ENCODE measurements at regions not wholly inside any gene's neighbourhood (a gene's known extent, or its start where the extent isn't known, plus 50 kb on each side); places are given as distances from the start of the nearest gene placed in this dataset.

GRCh38 chr14:59132796-59133494, 55.5 kb upstream of the DAAM1 start:
- Histone ChIP-seq H3K9me2 (ENCODE audit: insufficient read depth, low read length) (no peaks in the 10 kb centered on the region), H3K4me2 (ENCODE audit: low read length) (no peak overlapping the region), H3K9me3 (ENCODE audit: low read length) (no peaks in the 10 kb centered on the region), H4K20me1 (ENCODE audit: insufficient read depth, low read length) (no peaks in the 10 kb centered on the region), H2AFZ (ENCODE audit: low read length) (no peak overlapping the region), H3K27ac (ENCODE audit: low read depth, low read length, poor library complexity, severe bottlenecking) (no peak overlapping the region), H3K4me3 (ENCODE audit: low read depth, low read length, poor library complexity, severe bottlenecking) (no peak overlapping the region), H3K79me2 (ENCODE audit: insufficient read depth, low read depth, low read length) (no peaks in the 10 kb centered on the region), H3K36me3 (ENCODE audit: insufficient read depth, low read length) (no peaks in the 10 kb centered on the region), H3K4me1 (ENCODE audit: insufficient read depth, low read length, poor library complexity, severe bottlenecking) (peaks cover 4% of the 10 kb centered on the region)
- DNase-seq (ENCODE audit: low spot score): no peak
- intact Hi-C loops (cut with micrococcal nuclease; ENCODE audit: unreplicated experiment): no loop called here
- BruUV-seq (replicated peaks): no TSS peak
- POLR2A ChIA-PET: interaction anchor here (0.5 to 1.1 kb wide), 2 partner anchors 9 to 218 kb away, joined by 3 read pairs; no protein-coding TSS in a partner anchor
- CTCF ChIA-PET (ENCODE audit: unreplicated experiment): no interaction called here
- TF ChIP-seq EZH2phosphoT487 (IDR thresholded peaks at IDR 0.05; ENCODE audit: borderline replicate concordance, low read depth, low read length) (no peak), CTCF (conservative IDR thresholded peaks at IDR 0.05; ENCODE audit: low read length) (peak; percentile 61)

- ChIA-PET CTCF (ENCODE audit: unreplicated experiment) (no interaction called here), POLR2A (interaction anchor here (0.5 to 1.4 kb wide), 6 partner anchors 8 to 363 kb away, joined by 3 to 4 read pairs (median 3); no protein-coding TSS in a partner anchor)
- Histone ChIP-seq H3K27ac (ENCODE audit: low read depth, low read length, poor library complexity, severe bottlenecking) (no peak overlapping the region), H3K4me3 (ENCODE audit: low read depth, low read length, poor library complexity, severe bottlenecking) (no peak overlapping the region), H3K4me2 (ENCODE audit: low read length) (no peak overlapping the region), H3K9me2 (ENCODE audit: insufficient read depth, low read length) (no peaks in the 10 kb centered on the region), H2AFZ (ENCODE audit: low read length) (no peak overlapping the region), H3K9me3 (ENCODE audit: low read length) (no peaks in the 10 kb centered on the region), H3K4me1 (ENCODE audit: insufficient read depth, low read length, poor library complexity, severe bottlenecking) (peaks cover 4% of the 10 kb centered on the region), H3K79me2 (ENCODE audit: insufficient read depth, low read depth, low read length) (no peaks in the 10 kb centered on the region), H3K36me3 (ENCODE audit: insufficient read depth, low read length) (no peaks in the 10 kb centered on the region), H4K20me1 (ENCODE audit: insufficient read depth, low read length) (no peaks in the 10 kb centered on the region)
- no TSS peak for BruUV-seq (replicated peaks)
- DNase-seq (ENCODE audit: low spot score): no peak
- intact Hi-C loops (cut with micrococcal nuclease; ENCODE audit: unreplicated experiment): no loop called here
- TF ChIP-seq CTCF (conservative IDR thresholded peaks at IDR 0.05; ENCODE audit: low read length) (no peak), EZH2phosphoT487 (IDR thresholded peaks at IDR 0.05; ENCODE audit: borderline replicate concordance, low read depth, low read length) (no peak)
Observed at GRCh38 chr14:59133709-59134108, 54.8 kb upstream of the DAAM1 start.

GRCh38 chr14:59134307-59134706, 54.2 kb upstream of the DAAM1 start:
- TF ChIP-seq CTCF (conservative IDR thresholded peaks at IDR 0.05; ENCODE audit: low read length) (no peak), EZH2phosphoT487 (IDR thresholded peaks at IDR 0.05; ENCODE audit: borderline replicate concordance, low read depth, low read length) (no peak)
- no peaks in the 10 kb centered on the region for H3K9me3 ChIP-seq (ENCODE audit: low read length)
- no peak overlapping the region for H3K4me2 ChIP-seq (ENCODE audit: low read length)
- intact Hi-C loops (cut with micrococcal nuclease; ENCODE audit: unreplicated experiment): no loop called here
- no peaks in the 10 kb centered on the region for H4K20me1 ChIP-seq (ENCODE audit: insufficient read depth, low read length)
- no peak overlapping the region for H2AFZ ChIP-seq (ENCODE audit: low read length)
- no peaks in the 10 kb centered on the region for H3K9me2 ChIP-seq (ENCODE audit: insufficient read depth, low read length)
- ChIA-PET POLR2A (interaction anchor here (0.5 to 1.4 kb wide), 5 partner anchors 7 to 362 kb away, joined by 3 to 4 read pairs (median 3); no protein-coding TSS in a partner anchor), CTCF (ENCODE audit: unreplicated experiment) (no interaction called here)
- BruUV-seq (replicated peaks): no TSS peak
- no peak overlapping the region for H3K27ac ChIP-seq (ENCODE audit: low read depth, low read length, poor library complexity, severe bottlenecking)
- no peaks in the 10 kb centered on the region for H3K36me3 ChIP-seq (ENCODE audit: insufficient read depth, low read length)
- H3K79me2 ChIP-seq (ENCODE audit: insufficient read depth, low read depth, low read length): no peaks in the 10 kb centered on the region
- H3K4me3 ChIP-seq (ENCODE audit: low read depth, low read length, poor library complexity, severe bottlenecking): no peak overlapping the region
- DNase-seq (ENCODE audit: low spot score): no peak
- H3K4me1 ChIP-seq (ENCODE audit: insufficient read depth, low read length, poor library complexity, severe bottlenecking): peaks cover 4% of the 10 kb centered on the region

All from OCI-LY7 (cell line).